Heart left ventricle (tissue), 16 donors: ENCODE measurements at regions not wholly inside any gene's neighbourhood (a gene's known extent, or its start where the extent isn't known, plus 50 kb on each side); places are given as distances from the start of the nearest gene placed in this dataset.

Experiments used
- ATAC-seq, 4 donors: fragments of 200-7000 bp; cut with Tn5 transposase; one replicate each; pipeline ENCODE4 v1.9.1; 2020 to 2022; ENCODE audit warnings: moderate library complexity in 4 of 4, mild to moderate bottlenecking in 3 of 4, moderate number of reproducible peaks in 1 of 4
- DNase-seq, 5 donors: peaks; one replicate each; pipeline ENCODE4 v3.0.0-alpha.2; 2020
- H3K27ac ChIP-seq, 12 donors: fragments of 200-600 bp; sonication (generic) in 4 of 12; one replicate each; pipeline versions ENCODE4 v1.5.0 to v1.8.0; 2016 to 2022; ENCODE audit warnings: mild to moderate bottlenecking in 2 of 12
- H3K27me3 ChIP-seq, 9 donors: fragments of 200-600 bp; sonication (generic) in 2 of 9; one replicate each; pipeline versions ENCODE4 v1.5.1 to v1.8.0; 2016 to 2022; ENCODE audit warnings: mild to moderate bottlenecking in 3 of 9
- H3K36me3 ChIP-seq, 9 donors: fragments of 200-600 bp; sonication (generic) in 2 of 9; one replicate each; pipeline versions ENCODE4 v1.5.0 to v1.8.0; 2018 to 2022; ENCODE audit warnings: mild to moderate bottlenecking in 2 of 9
- H3K4me1 ChIP-seq, 12 donors: fragments of 200-600 bp; sonication (generic) in 4 of 12; one replicate each; pipeline versions ENCODE4 v1.5.0 to v1.8.0; 2016 to 2022; ENCODE audit warnings: mild to moderate bottlenecking in 3 of 12
- H3K4me3 ChIP-seq, 12 donors: fragments of 200-600 bp; sonication (generic) in 4 of 12; one replicate each; pipeline versions ENCODE4 v1.5.0 to v1.8.0; 2017 to 2022; ENCODE audit warnings: mild to moderate bottlenecking in 9 of 12, moderate library complexity in 4 of 12
- H3K9me3 ChIP-seq, 12 donors: fragments of 200-600 bp; sonication (generic) in 4 of 12; one replicate each; pipeline versions ENCODE4 v1.5.0 to v1.8.0; 2016 to 2022; ENCODE audit warnings: mild to moderate bottlenecking in 1 of 12
- POLR2A ChIP-seq, 2 donors: fragments of 450-650 bp; IDR thresholded peaks; one replicate each; pipeline ENCODE4 v1.6.1; 2017; ENCODE audit warnings: antibody characterized with exemption in 2 of 2, mild to moderate bottlenecking in 2 of 2, moderate library complexity in 2 of 2
- WGBS, 4 donors: extraction: QIAGEN DNeasy Blood & Tissue Kit in 2 of 4; methylation state at CpG; one replicate each; pipeline versions ENCODE4 v1.1.5 to v1.1.7; 2013 to 2018; 5-methylcytosine and 5-hydroxymethylcytosine counted together
- intact Hi-C, 10 donors: fragments of 100-400 bp; cut with DNase I; formaldehyde crosslinking; loops; one replicate each; pipeline versions ENCODE4 v1.11.1 to v1.14.2; 2022
- TF ChIP-seq, protein P1 (sequence below), 12 donors: fragments of 200-600 bp; sonication (generic) in 4 of 12; IDR thresholded peaks; one replicate each; pipeline versions ENCODE4 v1.5.0 to v1.8.0; 2018 to 2022; ENCODE audit warnings: antibody characterized with exemption in 12 of 12, mild to moderate bottlenecking in 5 of 12
- donor health status: ischemic (EF 13 %, LVEDD 7.1; RV severe dilation, severe dysfunction).
- donor health status: healthy with polysubstance abuse.
- donor health status: DM: no; HTN: yes; CAD: no.
- donor health status: DM: no; HTN: no; CAD: no.
- donor health status: ischemic (EF 25% LVEDD 6.9; RV normal size, moderate dysfunction).
- donor health status: ischemic (EF 25% LVEDD 5.7; RV mildly dilated, moderate dysfunction).
- donor health status: healthy.
- donor health status: DM: yes; HTN: yes; CAD: no.
- donor health status: ischemic (EF 35%, LVEDD 5.7; RV mildly dilated, moderate dysfunction).
- donor health status: nonischemic (EF 11% LVEDD 7.7; RV severe dilation, severe dysfunction).
- donor health status: DM: yes; HTN: yes; CAD: no.
- donor health status: PGD.
- donor health status: ischemic (EF 29% LVEDD 5.4; RV normal size, mild dysfunction).
- donor health status: nonischemic (EF 23%, LVEDD 6.1; RV moderate dilation, normal function).

DNA sequence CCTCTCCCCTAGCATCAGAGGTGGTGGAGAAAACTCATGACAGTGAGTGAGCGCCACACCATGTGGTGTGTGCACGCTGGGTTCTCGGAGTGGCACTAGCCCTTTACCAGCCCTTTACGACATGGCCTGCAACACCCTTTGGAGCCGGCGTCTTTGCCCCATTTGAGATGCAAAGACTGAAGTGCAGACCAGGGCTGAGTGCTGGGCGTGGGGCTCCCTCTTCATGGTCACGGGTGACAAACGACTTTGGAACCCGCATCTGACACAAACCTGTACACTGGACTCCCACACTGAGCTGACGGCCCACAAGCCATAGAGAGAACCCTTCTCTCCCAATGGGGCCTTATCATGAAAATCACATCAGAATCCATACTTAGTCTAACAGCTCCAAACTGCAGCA lies 76.8 kb upstream of the ALDH1L1 start:
- H3K4me3 ChIP-seq, result no peak overlapping the region
- intact Hi-C loops, result loop anchor here in 3 of 10 donors (5.0 to 10.0 kb wide), 3 partner anchors 130 to 218 kb away; partner anchors contain the start of gene ZXDC (in 1 of the 3)
- TF ChIP-seq POLR2A (IDR thresholded peaks at IDR 0.05), result no peak
- TF ChIP-seq, protein P1, sequence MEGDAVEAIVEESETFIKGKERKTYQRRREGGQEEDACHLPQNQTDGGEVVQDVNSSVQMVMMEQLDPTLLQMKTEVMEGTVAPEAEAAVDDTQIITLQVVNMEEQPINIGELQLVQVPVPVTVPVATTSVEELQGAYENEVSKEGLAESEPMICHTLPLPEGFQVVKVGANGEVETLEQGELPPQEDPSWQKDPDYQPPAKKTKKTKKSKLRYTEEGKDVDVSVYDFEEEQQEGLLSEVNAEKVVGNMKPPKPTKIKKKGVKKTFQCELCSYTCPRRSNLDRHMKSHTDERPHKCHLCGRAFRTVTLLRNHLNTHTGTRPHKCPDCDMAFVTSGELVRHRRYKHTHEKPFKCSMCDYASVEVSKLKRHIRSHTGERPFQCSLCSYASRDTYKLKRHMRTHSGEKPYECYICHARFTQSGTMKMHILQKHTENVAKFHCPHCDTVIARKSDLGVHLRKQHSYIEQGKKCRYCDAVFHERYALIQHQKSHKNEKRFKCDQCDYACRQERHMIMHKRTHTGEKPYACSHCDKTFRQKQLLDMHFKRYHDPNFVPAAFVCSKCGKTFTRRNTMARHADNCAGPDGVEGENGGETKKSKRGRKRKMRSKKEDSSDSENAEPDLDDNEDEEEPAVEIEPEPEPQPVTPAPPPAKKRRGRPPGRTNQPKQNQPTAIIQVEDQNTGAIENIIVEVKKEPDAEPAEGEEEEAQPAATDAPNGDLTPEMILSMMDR (IDR thresholded peaks at IDR 0.05), result no peak
- H3K4me1 ChIP-seq, result peaks cover 0 to 7% (median 0%) of the 10 kb centered on the region in 12 donors
- WGBS, 4 donors, result 84 to 95% (median 93%) methylated on average over 10 to 11 of the region's 11 CpGs
- H3K27me3 ChIP-seq, result no peaks in the 10 kb centered on the region
- no peak overlapping the region for H3K27ac ChIP-seq
- no peaks in the 10 kb centered on the region for H3K9me3 ChIP-seq
- DNase-seq, result peak in 1 of 5 donors; percentile 53
- ATAC-seq, result no peak
- no peaks in the 10 kb centered on the region for H3K36me3 ChIP-seq

DNA sequence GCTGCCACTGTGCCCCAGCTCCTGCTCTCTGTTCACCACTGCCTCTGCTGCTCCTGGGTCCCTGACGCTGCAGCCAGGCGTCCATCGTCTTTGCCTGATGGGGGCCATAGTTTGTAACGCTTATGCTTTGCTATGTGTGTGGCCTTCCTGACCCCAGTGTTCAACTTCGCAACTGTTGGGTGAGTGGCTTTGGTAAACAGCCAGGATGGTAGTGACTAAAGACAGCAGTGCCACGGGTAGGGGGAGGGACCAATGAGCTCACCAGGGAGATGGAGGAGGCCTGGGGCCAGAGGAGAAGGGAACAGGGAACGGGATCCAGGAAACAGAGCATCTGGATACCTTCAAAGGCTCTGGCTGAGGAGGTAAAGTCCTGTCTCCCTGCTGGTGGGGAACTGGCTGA lies 75.9 kb upstream of the ALDH1L1 start:
- no peaks in the 10 kb centered on the region for H3K27me3 ChIP-seq
- 73 to 80% (median 77%) methylated on average over 7 of the region's 7 CpGs for WGBS, 4 donors
- intact Hi-C loops, result loop anchor here in 3 of 10 donors (5.0 to 10.0 kb wide), 3 partner anchors 131 to 219 kb away; partner anchors contain the start of gene ZXDC (in 1 of the 3)

DNA sequence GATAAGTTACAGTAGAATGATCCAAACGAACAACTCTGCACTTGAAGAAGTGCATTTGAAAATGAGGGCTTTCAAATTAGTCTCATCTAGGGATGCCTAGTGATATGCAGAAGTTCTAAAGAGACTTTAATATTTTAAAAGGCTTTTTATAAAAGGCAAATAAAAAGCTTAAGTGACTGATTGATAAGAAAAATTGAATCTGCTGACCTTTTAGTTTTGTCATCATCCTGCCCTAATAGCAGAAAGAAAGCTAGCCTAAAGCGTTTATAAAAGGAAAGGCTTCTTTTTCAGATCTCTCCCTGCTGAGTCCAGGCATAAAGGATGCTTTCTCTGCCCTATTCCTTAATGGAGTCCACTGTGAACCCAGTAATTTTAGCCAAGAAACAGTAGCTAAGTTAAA lies 72.7 kb upstream of the ALDH1L1 start:
- DNase-seq (no peak), ATAC-seq (no peak)
- H3K36me3 ChIP-seq, result no peaks in the 10 kb centered on the region
- WGBS, 4 donors, result 75 to 79% (median 78%) methylated on average over 2 of the region's 2 CpGs
- H3K27ac ChIP-seq, result no peak overlapping the region
- no peaks in the 10 kb centered on the region for H3K9me3 ChIP-seq
- no peak overlapping the region for H3K4me3 ChIP-seq
- no peaks in the 10 kb centered on the region for H3K4me1 ChIP-seq
- intact Hi-C loops, result loop anchor here in 1 of 10 donors (10.0 kb wide), 1 partner anchor 222 kb away; the partner anchor contains the start of gene ZXDC
- H3K27me3 ChIP-seq, result peaks cover 0 to 3% (median 0%) of the 10 kb centered on the region in 9 donors
- no peak for TF ChIP-seq POLR2A (IDR thresholded peaks at IDR 0.05)
- TF ChIP-seq, protein P1 (IDR thresholded peaks at IDR 0.05), result no peak

More for the DNA sequence above, 75.9 kb upstream of the ALDH1L1 start:
- no peaks in the 10 kb centered on the region for H3K36me3 ChIP-seq
- no peak overlapping the region for H3K4me3 ChIP-seq
- H3K27ac ChIP-seq, result no peak overlapping the region
- TF ChIP-seq, protein P1 (IDR thresholded peaks at IDR 0.05), result no peak
- TF ChIP-seq POLR2A (IDR thresholded peaks at IDR 0.05), result no peak
- ATAC-seq (no peak), DNase-seq (peak in 1 of 5 donors; percentile 26)
- H3K9me3 ChIP-seq, result no peaks in the 10 kb centered on the region
- H3K4me1 ChIP-seq, result peaks cover 0 to 4% (median 0%) of the 10 kb centered on the region in 12 donors

DNA sequence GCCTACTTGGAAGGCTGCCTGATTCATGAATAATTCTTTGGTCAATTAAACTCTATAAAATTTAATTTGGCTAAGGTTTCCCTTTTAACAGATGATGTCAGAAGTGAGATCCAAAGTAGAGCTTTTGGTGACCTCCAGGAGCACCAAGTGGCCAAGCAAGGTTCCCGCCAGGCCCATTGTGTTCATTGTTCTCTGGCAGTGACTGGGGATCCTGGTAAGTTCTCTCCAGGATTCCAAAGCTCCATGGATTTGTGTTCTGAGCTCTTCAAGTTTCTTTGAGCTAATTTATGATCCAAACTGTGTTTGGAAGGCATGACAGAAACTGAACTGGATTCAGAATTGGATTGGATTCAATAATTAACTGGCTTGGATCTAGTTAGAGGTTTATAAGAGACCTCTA lies 72.0 kb upstream of the ALDH1L1 start:
- TF ChIP-seq, protein P1 (IDR thresholded peaks at IDR 0.05), result no peak
- no peak for TF ChIP-seq POLR2A (IDR thresholded peaks at IDR 0.05)
- ATAC-seq, result no peak
- no peak for DNase-seq
- WGBS, 4 donors, result 75 to 83% (median 80%) methylated on average over 1 of the region's 1 CpG
- Histone ChIP-seq H3K4me3 (no peak overlapping the region), H3K27ac (no peak overlapping the region), H3K4me1 (no peaks in the 10 kb centered on the region), H3K9me3 (no peaks in the 10 kb centered on the region), H3K27me3 (peaks cover 0 to 3% (median 0%) of the 10 kb centered on the region in 9 donors), H3K36me3 (no peaks in the 10 kb centered on the region)
- intact Hi-C loops, result loop anchor here in 1 of 10 donors (10.0 kb wide), 1 partner anchor 222 kb away; the partner anchor contains the start of gene ZXDC
